CD4-positive, alpha-beta T cell treated with Interleukin-15 for 4 hours (primary cell): ENCODE measurements at regions not wholly inside any gene's neighbourhood (a gene's known extent, or its start where the extent isn't known, plus 50 kb on each side); places are given as distances from the start of the nearest gene placed in this dataset.

Experiments
- DNase-seq: peaks from one replicate; pipeline ENCODE4 v3.0.0-alpha.2; 2020; ENCODE audit warnings: low spot score

DNA sequence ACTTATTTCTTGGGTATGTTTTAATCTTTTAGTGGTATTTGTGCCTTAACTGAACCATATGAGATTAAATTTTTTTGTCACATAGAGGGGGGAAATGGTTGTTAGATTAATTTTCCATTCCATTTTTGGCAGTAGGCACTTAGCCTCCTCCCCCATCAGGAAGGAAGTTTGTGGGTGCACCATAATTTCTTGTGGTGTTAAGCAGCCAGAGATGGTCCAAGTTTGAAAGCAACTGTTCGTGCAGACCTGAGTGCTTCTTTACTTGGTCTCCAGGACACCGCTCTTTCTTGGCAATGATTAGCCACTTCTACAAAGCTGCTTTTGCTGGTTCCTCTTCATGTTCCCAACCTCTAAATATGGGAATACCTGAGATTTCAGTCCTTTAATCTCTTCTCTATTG, 92.7 kb upstream of the RPL34 start:
- peak; percentile 26 for DNase-seq

- no peak for DNase-seq
These were observed 99.6 kb upstream of the RPL34 start for GRCh38 chr4:108520807-108521206.

DNA sequence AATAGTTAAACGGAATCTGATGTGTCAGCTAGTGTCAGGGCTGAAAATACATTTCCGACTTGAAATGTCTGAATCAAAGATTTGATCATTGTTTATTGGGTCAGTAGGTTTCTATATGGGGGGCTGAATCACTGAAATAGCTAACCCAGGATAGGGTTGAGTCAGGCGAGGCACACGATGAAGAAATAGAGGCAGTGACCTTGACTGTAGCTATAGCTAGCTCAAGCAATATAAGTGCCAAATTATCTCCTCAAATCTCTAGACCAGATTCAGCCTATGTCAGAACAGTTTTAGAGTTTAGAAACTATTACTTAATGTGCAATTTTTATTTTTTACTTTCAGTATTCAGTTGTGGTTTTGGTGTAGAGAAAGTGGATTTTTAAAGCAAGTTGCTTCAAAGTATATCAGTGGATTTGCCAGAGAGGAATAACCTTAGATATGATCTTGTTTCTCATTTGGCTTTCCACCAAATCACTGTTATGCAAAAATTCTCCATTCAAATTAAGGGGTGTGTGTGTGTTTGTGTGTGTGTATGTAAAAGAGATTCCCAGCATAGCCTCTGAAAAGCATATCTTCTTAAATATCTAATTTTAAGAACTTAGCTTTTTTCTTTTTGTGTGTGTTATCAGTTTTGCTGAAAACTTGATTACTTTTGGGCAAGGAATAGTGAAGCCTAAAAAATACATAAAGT, 100.3 kb upstream of the RPL34 start:
- no peak for DNase-seq

- DNase-seq = no peak
These were observed 101.1 kb upstream of the RPL34 start for GRCh38 chr4:108519208-108519833.

GRCh38 chr4:108512615-108513505, 107.5 kb upstream of the RPL34 start:
- DNase-seq = peak; percentile 21

DNA sequence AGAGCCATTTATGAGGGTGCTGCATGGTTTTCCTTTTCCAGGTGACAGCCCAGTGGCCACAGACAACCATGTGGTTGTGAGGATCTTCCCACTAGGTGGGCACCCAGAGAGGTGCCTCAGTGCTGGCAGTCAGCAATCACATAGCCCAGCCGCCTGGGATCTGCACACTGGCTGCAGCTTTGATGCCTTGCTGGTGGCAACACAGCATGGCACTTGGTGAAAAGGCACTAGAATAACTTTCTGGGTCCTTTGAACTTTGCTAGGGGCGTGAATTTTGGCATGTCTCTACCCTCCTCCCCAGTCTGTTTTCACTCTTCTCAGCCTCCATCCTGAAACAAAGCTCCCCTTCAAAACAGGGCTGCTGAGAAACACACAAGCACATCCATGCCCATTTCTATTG, 108.8 kb upstream of the RPL34 start:
- DNase-seq = no peak

GRCh38 chr4:108502356-108502755, 118.0 kb upstream of the RPL34 start:
- DNase-seq = no peak

- DNase-seq = no peak
These were observed 121.5 kb upstream of the RPL34 start for GRCh38 chr4:108498925-108499324.

GRCh38 chr4:108493596-108493931, 126.8 kb upstream of the RPL34 start:
- no peak for DNase-seq

GRCh38 chr4:108492816-108493595, 127.4 kb upstream of the RPL34 start:
- DNase-seq = peak; percentile 22

DNA sequence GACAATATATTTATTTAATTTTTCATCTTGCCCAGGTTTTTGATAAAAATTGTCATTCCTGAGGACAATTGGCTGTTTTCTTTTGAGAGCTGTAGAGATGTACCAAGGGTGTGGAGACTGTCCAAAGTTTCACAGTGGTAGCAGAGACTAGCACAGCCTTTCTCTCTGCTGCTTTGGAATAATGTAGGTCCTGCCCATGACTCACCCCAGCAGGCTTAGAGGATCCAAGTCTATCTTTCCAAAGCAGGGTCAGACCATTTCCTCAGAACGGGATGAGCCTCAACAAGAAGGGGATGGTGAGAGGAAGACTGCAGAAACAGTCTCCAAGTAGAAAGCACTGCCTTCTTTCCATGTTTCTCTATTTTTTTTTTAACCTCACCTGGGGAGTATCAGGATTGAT, 131.5 kb upstream of the RPL34 start:
- no peak for DNase-seq

DNA sequence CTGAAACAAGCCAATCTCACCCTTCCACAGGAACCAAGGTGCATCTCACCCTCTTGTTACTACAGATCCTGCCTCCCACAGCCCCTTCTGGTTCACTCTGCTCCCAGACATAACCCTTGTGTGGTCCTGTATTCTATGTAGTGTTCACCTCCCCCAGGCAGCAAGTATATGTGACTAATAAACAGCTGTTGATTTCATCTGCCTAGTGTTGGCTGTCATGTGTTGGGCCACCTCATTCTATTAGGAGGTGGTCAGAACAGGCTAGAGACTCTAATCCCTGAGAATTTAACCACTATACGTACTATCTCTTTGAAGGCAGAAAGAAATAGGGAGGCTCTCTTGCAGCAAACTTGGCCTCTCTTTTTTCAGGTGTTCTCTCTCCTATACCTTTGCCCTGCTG, 134.3 kb upstream of the RPL34 start:
- DNase-seq = no peak

DNA sequence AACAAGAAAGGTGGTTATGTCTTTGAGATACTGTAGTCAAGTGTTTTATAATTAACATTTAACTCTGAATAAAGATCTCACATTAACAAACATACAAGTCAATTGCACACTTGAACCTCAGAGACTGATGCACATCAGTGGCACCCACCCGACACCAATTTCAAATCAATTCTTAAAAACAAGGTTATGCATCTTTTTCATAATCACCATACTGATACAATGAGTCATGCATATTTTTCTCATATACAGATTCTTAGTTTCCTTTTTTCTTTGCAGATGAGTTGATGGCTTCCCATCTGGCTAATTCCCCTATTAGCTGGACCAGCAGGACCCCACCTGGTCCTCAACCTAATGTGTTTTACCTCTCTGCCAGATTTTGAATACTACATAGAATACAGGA, 136.2 kb upstream of the RPL34 start:
- DNase-seq = no peak

DNA sequence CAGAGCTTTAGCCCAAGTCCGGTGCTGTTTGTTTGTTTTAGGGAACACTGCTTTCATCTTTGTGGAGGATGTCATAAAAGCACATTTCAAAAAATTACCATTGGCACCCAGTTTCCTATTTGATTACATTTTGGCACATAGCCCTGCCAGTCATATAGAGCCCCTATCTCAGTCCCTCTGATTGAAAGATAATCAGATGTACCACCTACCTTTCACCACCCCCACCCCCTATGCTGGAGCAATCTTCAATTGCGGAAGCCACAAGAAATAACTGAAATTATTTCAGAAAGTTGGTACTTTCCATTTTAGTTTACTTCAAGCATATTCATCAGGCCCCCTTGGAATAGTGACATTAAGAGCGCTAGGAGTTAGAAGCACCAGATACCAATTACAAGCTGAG, 136.7 kb upstream of the RPL34 start:
- no peak for DNase-seq

- peak; percentile 16 for DNase-seq
These were observed 137.3 kb upstream of the RPL34 start for GRCh38 chr4:108483079-108483478.

DNA sequence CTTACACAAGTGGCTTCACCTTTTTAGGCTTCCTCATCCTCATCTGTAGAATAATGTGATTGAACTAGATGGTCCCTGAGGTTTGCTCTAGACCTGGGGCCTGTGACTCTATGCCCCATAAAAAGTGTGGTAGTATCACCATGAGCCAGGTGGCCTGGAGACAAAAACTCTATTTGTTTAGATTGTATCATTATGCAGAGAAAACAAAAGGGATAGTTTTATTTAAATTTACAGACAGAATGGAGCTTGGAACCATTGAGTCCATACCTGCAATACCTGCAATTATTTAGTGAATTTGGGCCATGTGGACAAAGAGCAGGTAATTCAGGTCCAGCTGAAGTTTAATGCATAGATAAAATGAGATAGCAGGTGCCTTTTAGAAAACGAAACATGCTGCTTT, 139.5 kb upstream of the RPL34 start:
- DNase-seq = no peak

- DNase-seq = no peak
These were observed 142.8 kb upstream of the RPL34 start for GRCh38 chr4:108477527-108478108.

- no peak for DNase-seq
These were observed 147.1 kb upstream of the RPL34 start for GRCh38 chr4:108473163-108473720.

GRCh38 chr4:108466936-108467902, 153.2 kb upstream of the RPL34 start:
- DNase-seq = peak; percentile 30

DNA sequence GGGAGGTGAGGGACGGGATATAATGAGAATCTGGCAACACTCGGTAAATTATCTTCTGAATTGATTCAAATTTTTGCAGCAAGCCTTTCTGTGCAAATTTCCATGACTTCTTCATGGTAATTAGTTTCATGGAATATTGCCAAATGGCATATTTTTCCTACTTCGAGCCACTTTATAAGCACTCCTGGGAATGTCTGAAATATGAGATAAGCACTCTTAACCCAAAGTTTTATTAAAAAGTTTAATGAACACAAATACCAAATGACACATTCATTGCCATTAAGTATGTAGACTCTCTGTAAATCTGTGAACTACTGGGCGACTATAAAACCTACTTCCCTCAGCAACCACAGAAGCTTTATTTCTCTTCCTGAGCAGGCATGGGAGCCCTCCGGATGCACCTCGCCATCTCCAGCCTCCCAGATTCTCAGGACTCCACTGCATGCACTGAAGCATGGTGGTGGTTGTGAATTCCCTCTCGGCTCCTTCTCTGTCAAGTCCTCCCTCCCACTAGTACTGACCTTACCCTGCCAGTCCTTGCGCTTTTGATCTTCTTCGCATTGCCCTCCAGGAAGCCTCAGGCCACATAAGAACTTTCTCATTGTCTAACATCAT, 154.4 kb upstream of the RPL34 start:
- DNase-seq = no peak
